ENCODE measurements at regions not wholly inside any gene's neighbourhood (a gene's known extent, or its start where the extent isn't known, plus 50 kb on each side); places are given as distances from the start of the nearest gene placed in this dataset.

GRCh38 chr2:239695728-239696240 is 295.0 kb upstream of the HDAC4 start:
- TF ChIP-seq CTCF (IDR thresholded peaks at IDR 0.05; ENCODE audit: insufficient read depth, low read length) (no peak), SPI1 (IDR thresholded peaks at IDR 0.05; ENCODE audit: borderline replicate concordance, low read depth) (no peak), POLR2AphosphoS5 (IDR thresholded peaks at IDR 0.05; ENCODE audit: low read depth) (no peak)
